Astrocyte (in vitro differentiated cells and primary cell): ENCODE measurements at regions not wholly inside any gene's neighbourhood (a gene's known extent, or its start where the extent isn't known, plus 50 kb on each side); places are given as distances from the start of the nearest gene placed in this dataset.

Source experiments
- EZH2 ChIP-seq: IDR thresholded peaks from 2 replicates; pipeline ENCODE4 v1.6.1; 2012; ENCODE audit warnings: mild to moderate bottlenecking, low read length, inconsistent platforms; ENCODE audit not compliant: insufficient read depth
- TF ChIP-seq, protein P1 (sequence below): IDR thresholded peaks from 2 replicates; pipeline ENCODE4 v1.5.1; 2011; ENCODE audit warnings: low read depth, mild to moderate bottlenecking, inconsistent platforms, low read length, moderate library complexity; ENCODE audit not compliant: insufficient read depth

DNA sequence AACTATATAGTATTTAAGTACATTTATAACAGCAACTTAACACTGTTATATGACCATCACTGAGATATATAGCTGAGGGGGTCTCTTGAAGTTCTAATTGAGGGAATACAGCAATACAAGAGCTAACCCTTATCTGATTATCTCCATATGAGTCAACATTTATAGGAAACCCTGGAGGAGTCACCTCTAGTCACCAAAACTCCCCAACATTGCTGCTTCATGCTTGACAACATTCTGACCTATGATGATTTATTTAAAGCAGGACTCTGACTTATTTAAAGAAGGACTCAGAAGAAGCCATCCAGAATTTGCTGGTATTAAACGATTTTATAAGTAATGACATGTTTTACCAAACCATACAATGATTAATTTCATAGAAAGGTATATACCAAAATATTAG is 182.6 kb upstream of the NOX3 start:
- TF ChIP-seq, protein P1, sequence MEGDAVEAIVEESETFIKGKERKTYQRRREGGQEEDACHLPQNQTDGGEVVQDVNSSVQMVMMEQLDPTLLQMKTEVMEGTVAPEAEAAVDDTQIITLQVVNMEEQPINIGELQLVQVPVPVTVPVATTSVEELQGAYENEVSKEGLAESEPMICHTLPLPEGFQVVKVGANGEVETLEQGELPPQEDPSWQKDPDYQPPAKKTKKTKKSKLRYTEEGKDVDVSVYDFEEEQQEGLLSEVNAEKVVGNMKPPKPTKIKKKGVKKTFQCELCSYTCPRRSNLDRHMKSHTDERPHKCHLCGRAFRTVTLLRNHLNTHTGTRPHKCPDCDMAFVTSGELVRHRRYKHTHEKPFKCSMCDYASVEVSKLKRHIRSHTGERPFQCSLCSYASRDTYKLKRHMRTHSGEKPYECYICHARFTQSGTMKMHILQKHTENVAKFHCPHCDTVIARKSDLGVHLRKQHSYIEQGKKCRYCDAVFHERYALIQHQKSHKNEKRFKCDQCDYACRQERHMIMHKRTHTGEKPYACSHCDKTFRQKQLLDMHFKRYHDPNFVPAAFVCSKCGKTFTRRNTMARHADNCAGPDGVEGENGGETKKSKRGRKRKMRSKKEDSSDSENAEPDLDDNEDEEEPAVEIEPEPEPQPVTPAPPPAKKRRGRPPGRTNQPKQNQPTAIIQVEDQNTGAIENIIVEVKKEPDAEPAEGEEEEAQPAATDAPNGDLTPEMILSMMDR, result no peak
- no peak for TF ChIP-seq EZH2
